OCI-LY3 (cell line): ENCODE measurements at regions not wholly inside any gene's neighbourhood (a gene's known extent, or its start where the extent isn't known, plus 50 kb on each side); places are given as distances from the start of the nearest gene placed in this dataset.

Source experiments
- EZH2phosphoT487 ChIP-seq: fragments of 200-600 bp; shearing (Covaris generic); IDR thresholded peaks from 2 replicates; pipeline ENCODE4 v1.6.1; 2018; ENCODE audit warnings: antibody characterized with exemption, mixed run types, low read depth
- TF ChIP-seq, protein P1 (sequence below): fragments of 200-600, 300-600 bp; sonication (generic); IDR thresholded peaks from 2 replicates; pipeline ENCODE4 v1.5.1; 2014; ENCODE audit warnings: antibody characterized with exemption, low read length, low read depth

DNA sequence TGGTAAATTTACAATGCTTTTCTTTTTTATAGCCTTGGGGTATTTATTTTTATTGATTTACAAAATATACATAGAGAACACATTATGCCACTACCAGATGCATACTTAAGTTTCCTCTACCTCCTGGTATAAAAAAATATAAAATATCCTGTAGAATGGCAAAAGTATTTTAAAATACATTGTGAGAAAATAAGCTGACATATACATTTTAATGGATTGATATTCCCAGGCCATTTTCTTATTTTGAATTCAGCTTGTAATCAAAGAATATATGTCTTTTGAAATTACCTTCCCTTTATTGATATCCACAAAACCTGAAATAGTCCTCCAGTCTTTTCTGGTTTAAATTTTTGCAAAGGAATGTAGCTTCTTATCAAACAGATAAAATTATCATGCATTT lies 923.9 kb downstream of the CDH18 start:
- TF ChIP-seq, protein P1, sequence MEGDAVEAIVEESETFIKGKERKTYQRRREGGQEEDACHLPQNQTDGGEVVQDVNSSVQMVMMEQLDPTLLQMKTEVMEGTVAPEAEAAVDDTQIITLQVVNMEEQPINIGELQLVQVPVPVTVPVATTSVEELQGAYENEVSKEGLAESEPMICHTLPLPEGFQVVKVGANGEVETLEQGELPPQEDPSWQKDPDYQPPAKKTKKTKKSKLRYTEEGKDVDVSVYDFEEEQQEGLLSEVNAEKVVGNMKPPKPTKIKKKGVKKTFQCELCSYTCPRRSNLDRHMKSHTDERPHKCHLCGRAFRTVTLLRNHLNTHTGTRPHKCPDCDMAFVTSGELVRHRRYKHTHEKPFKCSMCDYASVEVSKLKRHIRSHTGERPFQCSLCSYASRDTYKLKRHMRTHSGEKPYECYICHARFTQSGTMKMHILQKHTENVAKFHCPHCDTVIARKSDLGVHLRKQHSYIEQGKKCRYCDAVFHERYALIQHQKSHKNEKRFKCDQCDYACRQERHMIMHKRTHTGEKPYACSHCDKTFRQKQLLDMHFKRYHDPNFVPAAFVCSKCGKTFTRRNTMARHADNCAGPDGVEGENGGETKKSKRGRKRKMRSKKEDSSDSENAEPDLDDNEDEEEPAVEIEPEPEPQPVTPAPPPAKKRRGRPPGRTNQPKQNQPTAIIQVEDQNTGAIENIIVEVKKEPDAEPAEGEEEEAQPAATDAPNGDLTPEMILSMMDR, result no peak
- TF ChIP-seq EZH2phosphoT487, result no peak
